ENCODE measurements at regions not wholly inside any gene's neighbourhood (a gene's known extent, or its start where the extent isn't known, plus 50 kb on each side); places are given as distances from the start of the nearest gene placed in this dataset.

DNA sequence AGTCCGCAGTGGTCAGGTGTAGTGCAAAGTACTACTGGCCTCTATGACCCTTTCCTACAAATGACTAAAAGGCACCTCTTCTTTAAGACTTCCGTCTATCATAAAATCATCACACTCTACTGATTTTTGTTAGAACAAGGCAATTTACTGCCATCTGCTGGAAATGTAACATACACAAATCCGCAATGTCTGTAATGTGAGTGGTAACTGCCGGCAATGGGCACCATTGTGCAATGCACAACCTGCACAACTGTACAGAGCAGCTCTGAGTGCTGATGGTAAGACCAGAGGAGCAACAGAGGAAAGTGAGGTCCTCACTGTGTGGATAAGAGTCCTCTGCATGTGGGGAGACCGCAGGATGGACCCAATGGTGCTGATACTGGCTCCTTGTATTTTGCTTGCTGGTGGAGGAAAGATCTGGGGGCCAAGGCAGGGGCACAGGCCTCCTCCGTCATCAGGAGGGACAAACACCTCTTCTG lies 103.7 kb downstream of the ATPSCKMT start (continued):
- 0 out of 2 replicates have a peak, but pooled peaks have one; percentile 9 for TF ChIP-seq RAD21 (CRISPR knock-in tag; IDR thresholded peaks at IDR 0.05)
- TF ChIP-seq PLRG1 (conservative IDR thresholded peaks at IDR 0.05), result no peak
- TF ChIP-seq TCF12 (IDR thresholded peaks at IDR 0.05), result no peak
- no peak for TF ChIP-seq TCF12 (CRISPR knock-in tag; IDR thresholded peaks at IDR 0.05)
- TF ChIP-seq, protein P1, sequence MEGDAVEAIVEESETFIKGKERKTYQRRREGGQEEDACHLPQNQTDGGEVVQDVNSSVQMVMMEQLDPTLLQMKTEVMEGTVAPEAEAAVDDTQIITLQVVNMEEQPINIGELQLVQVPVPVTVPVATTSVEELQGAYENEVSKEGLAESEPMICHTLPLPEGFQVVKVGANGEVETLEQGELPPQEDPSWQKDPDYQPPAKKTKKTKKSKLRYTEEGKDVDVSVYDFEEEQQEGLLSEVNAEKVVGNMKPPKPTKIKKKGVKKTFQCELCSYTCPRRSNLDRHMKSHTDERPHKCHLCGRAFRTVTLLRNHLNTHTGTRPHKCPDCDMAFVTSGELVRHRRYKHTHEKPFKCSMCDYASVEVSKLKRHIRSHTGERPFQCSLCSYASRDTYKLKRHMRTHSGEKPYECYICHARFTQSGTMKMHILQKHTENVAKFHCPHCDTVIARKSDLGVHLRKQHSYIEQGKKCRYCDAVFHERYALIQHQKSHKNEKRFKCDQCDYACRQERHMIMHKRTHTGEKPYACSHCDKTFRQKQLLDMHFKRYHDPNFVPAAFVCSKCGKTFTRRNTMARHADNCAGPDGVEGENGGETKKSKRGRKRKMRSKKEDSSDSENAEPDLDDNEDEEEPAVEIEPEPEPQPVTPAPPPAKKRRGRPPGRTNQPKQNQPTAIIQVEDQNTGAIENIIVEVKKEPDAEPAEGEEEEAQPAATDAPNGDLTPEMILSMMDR (CRISPR knock-in tag; IDR thresholded peaks at IDR 0.05), result peak; percentile 54
- peak; percentile 78 for TF ChIP-seq CEBPB (IDR thresholded peaks at IDR 0.05; ENCODE audit: borderline replicate concordance, low read depth, low read length)
- no peak for TF ChIP-seq HDAC6 (IDR thresholded peaks at IDR 0.05; ENCODE audit: low read depth, low read length)
- TF ChIP-seq ZBTB33 (CRISPR knock-in tag; IDR thresholded peaks at IDR 0.05), result peak; percentile 61; the same call in 1 of the 2 replicates
- peak; percentile 44; the same call in 1 of the 2 replicates for TF ChIP-seq STAG1 (CRISPR knock-in tag; IDR thresholded peaks at IDR 0.05)
- no peak for TF ChIP-seq FOXP1 (IDR thresholded peaks at IDR 0.05)
- no peak for TF ChIP-seq FOXP1 (CRISPR knock-in tag; IDR thresholded peaks at IDR 0.05)
- no peak for TF ChIP-seq MLLT10 (CRISPR knock-in tag; IDR thresholded peaks at IDR 0.05)
- TF ChIP-seq ZNF629 (CRISPR knock-in tag; conservative IDR thresholded peaks at IDR 0.05), result peak; percentile 87
- TF ChIP-seq, protein P2, sequence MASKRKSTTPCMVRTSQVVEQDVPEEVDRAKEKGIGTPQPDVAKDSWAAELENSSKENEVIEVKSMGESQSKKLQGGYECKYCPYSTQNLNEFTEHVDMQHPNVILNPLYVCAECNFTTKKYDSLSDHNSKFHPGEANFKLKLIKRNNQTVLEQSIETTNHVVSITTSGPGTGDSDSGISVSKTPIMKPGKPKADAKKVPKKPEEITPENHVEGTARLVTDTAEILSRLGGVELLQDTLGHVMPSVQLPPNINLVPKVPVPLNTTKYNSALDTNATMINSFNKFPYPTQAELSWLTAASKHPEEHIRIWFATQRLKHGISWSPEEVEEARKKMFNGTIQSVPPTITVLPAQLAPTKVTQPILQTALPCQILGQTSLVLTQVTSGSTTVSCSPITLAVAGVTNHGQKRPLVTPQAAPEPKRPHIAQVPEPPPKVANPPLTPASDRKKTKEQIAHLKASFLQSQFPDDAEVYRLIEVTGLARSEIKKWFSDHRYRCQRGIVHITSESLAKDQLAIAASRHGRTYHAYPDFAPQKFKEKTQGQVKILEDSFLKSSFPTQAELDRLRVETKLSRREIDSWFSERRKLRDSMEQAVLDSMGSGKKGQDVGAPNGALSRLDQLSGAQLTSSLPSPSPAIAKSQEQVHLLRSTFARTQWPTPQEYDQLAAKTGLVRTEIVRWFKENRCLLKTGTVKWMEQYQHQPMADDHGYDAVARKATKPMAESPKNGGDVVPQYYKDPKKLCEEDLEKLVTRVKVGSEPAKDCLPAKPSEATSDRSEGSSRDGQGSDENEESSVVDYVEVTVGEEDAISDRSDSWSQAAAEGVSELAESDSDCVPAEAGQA (IDR thresholded peaks at IDR 0.05; ENCODE audit: low read depth), result no peak
- TF ChIP-seq, protein P2 (CRISPR knock-in tag; IDR thresholded peaks at IDR 0.05; ENCODE audit: borderline replicate concordance), result no peak
- TF ChIP-seq ZFP82 (CRISPR knock-in tag; IDR thresholded peaks at IDR 0.05; ENCODE audit: borderline replicate concordance), result no peak
- TF ChIP-seq ZNF839 (CRISPR knock-in tag; IDR thresholded peaks at IDR 0.05; ENCODE audit: borderline replicate concordance), result no peak
- TF ChIP-seq ZMYM3 (CRISPR knock-in tag; IDR thresholded peaks at IDR 0.05), result peak; percentile 58; the same call in 1 of the 2 replicates
- TF ChIP-seq ZNF720 (CRISPR knock-in tag; IDR thresholded peaks at IDR 0.05), result no peak
- TF ChIP-seq NCOA5 (CRISPR knock-in tag; IDR thresholded peaks at IDR 0.05), result no peak
- TF ChIP-seq HNRNPLL (IDR thresholded peaks at IDR 0.05; ENCODE audit: low read depth, low read length, poor library complexity, severe bottlenecking), result no peak
- no peak for TF ChIP-seq CBX2 (IDR thresholded peaks at IDR 0.05; ENCODE audit: low read depth, low read length)
- TF ChIP-seq CBX2 (CRISPR knock-in tag; IDR thresholded peaks at IDR 0.05; ENCODE audit: low read depth), result no peak
- no peak for TF ChIP-seq ZNF572 (CRISPR knock-in tag; IDR thresholded peaks at IDR 0.05)
